Gastrocnemius medialis (tissue), 4 donors: ENCODE measurements at regions not wholly inside any gene's neighbourhood (a gene's known extent, or its start where the extent isn't known, plus 50 kb on each side); places are given as distances from the start of the nearest gene placed in this dataset.

Experiments
- ATAC-seq, 2 donors: fragments of 150-250 bp; one replicate each; pipeline ENCODE4 v1.9.1; 2016
- DNase-seq, 2 donors: peaks; one replicate each; pipeline ENCODE4 v3.0.0-alpha.2; 2019
- H3K27ac ChIP-seq, 4 donors: fragments of 200-600 bp; sonication (generic); 1 replicate in 1 of 4; 2 replicates in 3 of 4; pipeline ENCODE4 v1.5.1; 2016 to 2018; ENCODE audit warnings: mild to moderate bottlenecking in 2 of 4, moderate library complexity in 1 of 4
- H3K27me3 ChIP-seq, 3 donors: fragments of 200-600 bp; sonication (generic) in 2 of 3; 1 replicate in 1 of 3; 2 replicates in 2 of 3; pipeline versions ENCODE4 v1.5.1 to v1.6.0; 2016 to 2019; ENCODE audit warnings: mild to moderate bottlenecking in 1 of 3, moderate library complexity in 1 of 3
- H3K36me3 ChIP-seq, 2 donors: fragments of 200-600 bp; sonication (generic) in 1 of 2; one replicate each; pipeline ENCODE4 v1.5.1; 2017 to 2018
- H3K4me1 ChIP-seq, 2 donors: fragments of 200-600 bp; sonication (generic) in 1 of 2; one replicate each; pipeline ENCODE4 v1.5.1; 2016 to 2017; ENCODE audit warnings: mild to moderate bottlenecking in 2 of 2
- H3K4me3 ChIP-seq, 4 donors: fragments of 200-600 bp; sonication (generic) in 3 of 4; 1 replicate in 1 of 4; 2 replicates in 3 of 4; pipeline ENCODE4 v1.5.1; 2016 to 2019; ENCODE audit warnings: mild to moderate bottlenecking in 2 of 4
- H3K9me3 ChIP-seq, 3 donors: fragments of 200-600 bp; sonication (generic) in 2 of 3; 1 replicate in 1 of 3; 2 replicates in 2 of 3; pipeline ENCODE4 v1.5.1; 2016 to 2019
- POLR2A ChIP-seq, 2 donors: fragments of 450-650 bp; IDR thresholded peaks; one replicate each; pipeline ENCODE4 v1.6.1; 2017; ENCODE audit warnings: antibody characterized with exemption in 2 of 2, mild to moderate bottlenecking in 2 of 2, moderate library complexity in 2 of 2
- in situ Hi-C, 4 donors: fragments of 200-750 bp; cut with MboI; loops; one replicate each; pipeline versions ENCODE4 v1.15.0 to v1.8.0; 2017; ENCODE audit warnings: low sequenced_read_pairs in 4 of 4
- intact Hi-C: fragments of 100-400 bp; cut with DNase I; formaldehyde crosslinking; loops from one replicate; pipeline ENCODE4 v1.15.1; 2023; ENCODE audit warnings: low total_unique reads
- TF ChIP-seq, protein P1 (sequence below), 5 experiments: fragments of 450-650 bp in 3 of 5; fragments of 200-600 bp in 2 of 5; sonication (generic) in 2 of 5; IDR thresholded peaks in 4 of 5; conservative IDR thresholded peaks in 1 of 5; 1 replicate in 4 of 5; 2 replicates in 1 of 5; pipeline ENCODE4 v1.5.1; 2016 to 2019; ENCODE audit warnings: antibody characterized with exemption in 5 of 5, mild to moderate bottlenecking in 3 of 5, moderate library complexity in 3 of 5

DNA sequence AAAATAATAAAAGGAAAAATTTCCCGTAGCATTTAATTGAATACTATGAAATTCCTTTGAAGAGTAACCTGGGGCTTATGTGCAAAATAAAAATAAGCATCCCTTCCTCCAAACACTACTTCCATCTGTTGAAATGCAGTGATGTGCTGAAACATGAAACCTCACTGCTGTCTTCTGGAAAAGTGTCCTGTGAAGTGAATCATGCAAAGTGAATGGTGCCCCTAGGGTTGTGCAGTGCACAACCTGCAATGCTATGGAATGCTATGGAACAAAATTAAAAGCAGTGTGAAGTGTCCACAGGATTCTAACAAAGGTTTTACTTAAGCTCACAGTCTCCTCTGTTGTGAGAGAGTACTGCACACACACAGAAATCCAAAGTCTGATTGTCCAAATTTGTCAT lies 480.9 kb downstream of the ETV1 start:
- H3K4me1 ChIP-seq = no peaks in the 10 kb centered on the region
- no peaks in the 10 kb centered on the region for H3K36me3 ChIP-seq
- TF ChIP-seq, protein P1, sequence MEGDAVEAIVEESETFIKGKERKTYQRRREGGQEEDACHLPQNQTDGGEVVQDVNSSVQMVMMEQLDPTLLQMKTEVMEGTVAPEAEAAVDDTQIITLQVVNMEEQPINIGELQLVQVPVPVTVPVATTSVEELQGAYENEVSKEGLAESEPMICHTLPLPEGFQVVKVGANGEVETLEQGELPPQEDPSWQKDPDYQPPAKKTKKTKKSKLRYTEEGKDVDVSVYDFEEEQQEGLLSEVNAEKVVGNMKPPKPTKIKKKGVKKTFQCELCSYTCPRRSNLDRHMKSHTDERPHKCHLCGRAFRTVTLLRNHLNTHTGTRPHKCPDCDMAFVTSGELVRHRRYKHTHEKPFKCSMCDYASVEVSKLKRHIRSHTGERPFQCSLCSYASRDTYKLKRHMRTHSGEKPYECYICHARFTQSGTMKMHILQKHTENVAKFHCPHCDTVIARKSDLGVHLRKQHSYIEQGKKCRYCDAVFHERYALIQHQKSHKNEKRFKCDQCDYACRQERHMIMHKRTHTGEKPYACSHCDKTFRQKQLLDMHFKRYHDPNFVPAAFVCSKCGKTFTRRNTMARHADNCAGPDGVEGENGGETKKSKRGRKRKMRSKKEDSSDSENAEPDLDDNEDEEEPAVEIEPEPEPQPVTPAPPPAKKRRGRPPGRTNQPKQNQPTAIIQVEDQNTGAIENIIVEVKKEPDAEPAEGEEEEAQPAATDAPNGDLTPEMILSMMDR (IDR thresholded peaks at IDR 0.05 in 4 of 5, conservative IDR thresholded peaks at IDR 0.05 in 1 of 5) = no peak
- no peak for DNase-seq
- H3K27me3 ChIP-seq = no peaks in the 10 kb centered on the region
- no peak overlapping the region for H3K27ac ChIP-seq
- H3K4me3 ChIP-seq = no peak overlapping the region
- intact Hi-C loops (no loop called here), in situ Hi-C loops (no loop called here)
- H3K9me3 ChIP-seq = no peaks in the 10 kb centered on the region
- no peak for ATAC-seq

DNA sequence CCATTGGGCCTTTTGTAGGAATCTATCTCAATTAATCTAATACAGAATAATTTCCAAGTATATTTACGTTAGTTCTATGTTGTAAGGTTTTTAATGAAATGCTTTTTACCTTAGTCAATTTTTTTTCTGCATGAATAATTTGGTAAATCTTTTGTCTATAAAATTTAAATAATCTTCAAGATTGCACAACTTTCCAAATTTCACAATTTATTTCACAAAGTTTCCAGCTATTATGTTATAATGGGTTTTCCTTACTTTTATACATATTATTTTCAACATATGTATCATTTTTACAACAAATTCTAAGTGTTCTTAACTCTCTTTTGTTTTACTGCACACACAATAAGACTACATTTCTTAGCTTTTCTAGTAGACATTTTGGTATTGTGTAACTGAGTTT lies 470.7 kb downstream of the ETV1 start:
- Histone ChIP-seq H3K4me1 (no peaks in the 10 kb centered on the region), H3K27me3 (no peaks in the 10 kb centered on the region), H3K9me3 (no peaks in the 10 kb centered on the region), H3K4me3 (no peak overlapping the region), H3K36me3 (no peaks in the 10 kb centered on the region), H3K27ac (no peak overlapping the region)
- ATAC-seq (no peak), DNase-seq (no peak)
- in situ Hi-C loops (no loop called here), intact Hi-C loops (no loop called here)
- TF ChIP-seq POLR2A (IDR thresholded peaks at IDR 0.05) = no peak
- TF ChIP-seq, protein P1 (IDR thresholded peaks at IDR 0.05 in 4 of 5, conservative IDR thresholded peaks at IDR 0.05 in 1 of 5) = no peak

GRCh38 chr7:13524076-13524475 lies 465.4 kb downstream of the ETV1 start:
- H3K27me3 ChIP-seq = no peaks in the 10 kb centered on the region
- no peaks in the 10 kb centered on the region for H3K9me3 ChIP-seq
- intact Hi-C loops (loop anchor here (2.0 kb wide), 1 partner anchor 219 kb away; no protein-coding TSS in a partner anchor), in situ Hi-C loops (no loop called here)
- ATAC-seq = no peak
- H3K27ac ChIP-seq = no peak overlapping the region
- no peaks in the 10 kb centered on the region for H3K36me3 ChIP-seq
- H3K4me1 ChIP-seq = no peaks in the 10 kb centered on the region
- TF ChIP-seq POLR2A (IDR thresholded peaks at IDR 0.05) = no peak
- TF ChIP-seq, protein P1 (IDR thresholded peaks at IDR 0.05 in 4 of 5, conservative IDR thresholded peaks at IDR 0.05 in 1 of 5) = no peak
- no peak overlapping the region for H3K4me3 ChIP-seq
- DNase-seq = no peak

DNA sequence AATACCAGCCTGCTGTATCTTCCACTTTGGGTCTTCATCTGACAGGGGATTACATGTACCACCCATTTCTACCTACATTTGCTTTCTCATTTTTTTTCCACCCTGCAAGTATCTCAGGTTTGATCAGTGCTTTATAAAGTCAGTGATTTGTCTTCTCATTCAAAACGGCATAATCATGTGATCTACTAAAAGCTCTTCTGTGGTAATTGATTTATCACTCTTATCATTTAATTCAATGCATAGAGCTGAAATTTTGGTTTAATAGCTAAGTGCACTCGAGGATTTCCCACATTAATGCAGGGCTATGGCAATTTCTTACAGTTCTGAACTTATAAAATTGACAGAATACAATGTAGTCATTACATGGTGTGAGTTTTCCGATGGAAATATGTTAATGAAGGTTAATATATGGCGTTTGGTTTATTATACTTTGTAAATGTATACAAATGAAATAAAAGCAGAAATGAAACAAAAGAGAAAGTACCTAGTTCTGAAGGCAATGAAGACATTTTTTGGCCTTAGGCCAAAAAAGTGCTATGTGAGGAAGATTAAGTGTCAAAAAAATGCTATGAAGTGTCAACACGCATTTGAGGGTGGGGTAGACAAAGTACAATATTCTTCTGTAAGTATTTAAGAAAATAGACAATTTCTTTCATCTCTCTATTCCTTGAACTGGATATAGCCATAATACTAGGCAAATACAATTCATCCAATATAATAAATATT lies 457.3 kb downstream of the ETV1 start:
- H3K9me3 ChIP-seq = no peaks in the 10 kb centered on the region
- H3K36me3 ChIP-seq = no peaks in the 10 kb centered on the region
- no peak overlapping the region for H3K27ac ChIP-seq
- in situ Hi-C loops = no loop called here
- H3K27me3 ChIP-seq = no peaks in the 10 kb centered on the region
- TF ChIP-seq, protein P1 (IDR thresholded peaks at IDR 0.05 in 4 of 5, conservative IDR thresholded peaks at IDR 0.05 in 1 of 5) = no peak
- no peak for TF ChIP-seq POLR2A (IDR thresholded peaks at IDR 0.05)
- H3K4me3 ChIP-seq = no peak overlapping the region
- ATAC-seq (no peak), DNase-seq (no peak)
- intact Hi-C loops = no loop called here
- H3K4me1 ChIP-seq = no peaks in the 10 kb centered on the region

DNA sequence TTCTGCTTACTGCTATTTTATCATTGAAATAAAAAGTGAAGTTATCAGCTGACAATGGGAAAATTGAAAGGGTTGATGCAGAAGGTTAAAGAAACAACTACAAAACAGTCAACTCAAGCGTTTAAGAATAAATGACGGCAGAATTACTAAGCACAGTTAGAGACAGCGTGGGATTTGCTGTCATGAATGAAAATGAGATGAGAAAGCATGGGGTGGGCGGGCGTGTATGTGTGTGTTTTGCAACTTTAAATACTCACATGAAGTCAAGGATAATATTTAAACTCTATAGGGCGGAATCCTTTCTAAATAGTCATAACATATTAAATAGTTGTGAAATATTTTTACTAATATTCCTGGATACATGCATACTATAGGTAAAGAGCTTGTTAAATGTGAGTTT lies 450.8 kb downstream of the ETV1 start:
- intact Hi-C loops (no loop called here), in situ Hi-C loops (no loop called here)
- no peaks in the 10 kb centered on the region for H3K27me3 ChIP-seq
- H3K9me3 ChIP-seq = no peaks in the 10 kb centered on the region
- DNase-seq = no peak
- no peak for ATAC-seq
- no peak overlapping the region for H3K4me3 ChIP-seq
- no peaks in the 10 kb centered on the region for H3K4me1 ChIP-seq
- H3K27ac ChIP-seq = no peak overlapping the region
- TF ChIP-seq, protein P1 (IDR thresholded peaks at IDR 0.05 in 4 of 5, conservative IDR thresholded peaks at IDR 0.05 in 1 of 5) = no peak
- TF ChIP-seq POLR2A (IDR thresholded peaks at IDR 0.05) = no peak
- H3K36me3 ChIP-seq = no peaks in the 10 kb centered on the region
